GM12875 (cell line): ENCODE measurements at regions not wholly inside any gene's neighbourhood (a gene's known extent, or its start where the extent isn't known, plus 50 kb on each side); places are given as distances from the start of the nearest gene placed in this dataset.

ENCODE experiments used
- H3K4me3 ChIP-seq: one replicate; pipeline ENCODE4 v1.5.1; 2011; ENCODE audit warnings: low read depth, low read length, control low read depth
- CTCF ChIP-seq: IDR thresholded peaks from 2 replicates; pipeline ENCODE4 v1.5.1; 2011; ENCODE audit warnings: low read depth, mild to moderate bottlenecking, control low read depth, inconsistent platforms, low read length, moderate library complexity, borderline replicate concordance; ENCODE audit not compliant: insufficient read depth

DNA sequence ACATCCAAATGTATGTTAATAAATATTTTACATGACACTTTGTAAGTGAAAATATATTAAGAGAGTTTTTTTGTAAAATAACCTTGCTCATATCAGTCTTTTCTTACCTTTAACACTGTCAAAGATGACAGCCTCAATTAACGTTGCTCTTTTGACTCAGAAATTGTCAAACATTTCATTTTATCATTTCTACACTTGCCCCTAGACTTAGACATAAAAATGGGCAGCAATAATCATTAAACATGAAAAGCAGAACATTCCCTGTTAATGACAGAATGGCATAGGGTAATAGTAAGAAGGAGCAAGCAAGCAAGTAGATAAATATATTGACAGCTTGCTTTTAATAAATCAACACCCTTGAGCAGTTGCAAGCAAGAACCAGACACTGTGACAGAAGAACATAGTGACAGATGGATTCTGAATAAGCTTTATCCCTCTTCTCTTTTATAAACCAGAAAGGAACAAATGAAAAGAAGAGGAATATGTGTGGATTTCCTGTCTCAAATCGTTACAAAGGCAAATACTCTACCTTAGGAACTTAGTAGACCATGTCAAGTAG, 796.0 kb upstream of the CHD1 start:
- H3K4me3 ChIP-seq: no peak overlapping the region
- TF ChIP-seq CTCF: no peak

- no peak overlapping the region for H3K4me3 ChIP-seq
- no peak for TF ChIP-seq CTCF
Measured at GRCh38 chr5:99721506-99721905, 792.7 kb upstream of the CHD1 start.

GRCh38 chr5:99715921-99716320, 787.1 kb upstream of the CHD1 start:
- no peak overlapping the region for H3K4me3 ChIP-seq
- no peak for TF ChIP-seq CTCF

GRCh38 chr5:99706160-99706559, 777.4 kb upstream of the CHD1 start:
- TF ChIP-seq CTCF: no peak
- H3K4me3 ChIP-seq: no peak overlapping the region

DNA sequence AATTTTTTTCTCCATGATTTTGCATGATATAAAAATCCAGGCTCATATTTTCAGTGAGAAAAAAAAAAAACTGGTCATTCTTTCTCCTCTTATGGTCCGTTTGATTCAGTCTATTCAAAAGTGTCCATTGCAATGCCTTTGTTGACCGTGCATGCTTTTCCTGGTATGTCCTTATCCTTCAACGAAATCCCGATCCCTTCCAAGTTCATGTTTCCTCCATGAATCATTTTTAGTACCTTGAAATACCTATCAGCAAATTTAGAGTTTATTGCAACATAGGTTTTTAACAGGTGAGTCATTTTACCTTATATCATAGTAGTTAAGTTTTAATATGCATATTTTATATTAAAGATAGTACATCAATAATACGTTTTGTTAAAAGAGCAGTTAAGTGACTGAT, 773.8 kb upstream of the CHD1 start:
- H3K4me3 ChIP-seq: no peak overlapping the region
- TF ChIP-seq CTCF: no peak

DNA sequence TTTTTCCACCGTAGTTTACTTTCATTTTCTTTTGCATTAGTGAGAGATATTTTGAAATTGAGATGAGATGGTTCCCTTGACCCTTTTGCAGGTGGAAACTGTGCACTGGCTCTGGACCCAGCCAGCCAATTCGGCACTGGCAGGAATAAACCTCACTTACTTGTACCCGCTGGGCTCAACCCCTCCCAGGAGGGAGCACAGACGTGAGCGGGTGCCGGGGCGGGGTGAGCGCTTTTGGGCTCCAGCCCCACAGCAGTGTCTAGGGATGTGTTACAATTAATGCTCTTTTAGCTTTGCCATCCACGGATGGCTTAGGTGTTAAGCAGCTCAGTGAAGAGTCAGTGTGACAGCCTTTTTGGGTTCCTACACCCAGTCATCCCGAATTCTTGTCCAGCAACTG, 766.1 kb upstream of the CHD1 start:
- H3K4me3 ChIP-seq: no peak overlapping the region
- no peak for TF ChIP-seq CTCF

- no peak overlapping the region for H3K4me3 ChIP-seq
- TF ChIP-seq CTCF: no peak
Measured at GRCh38 chr5:99686538-99686937, 757.7 kb upstream of the CHD1 start.
